GM06990 (cell line): ENCODE measurements at regions not wholly inside any gene's neighbourhood (a gene's known extent, or its start where the extent isn't known, plus 50 kb on each side); places are given as distances from the start of the nearest gene placed in this dataset.

Experiments used
- DNase-seq: peaks from one replicate; pipeline ENCODE4 v3.0.0-alpha.2; 2011; ENCODE audit not compliant: insufficient read length; ENCODE audit errors: extremely low read depth
- H3K27me3 ChIP-seq: replicated peaks from 2 replicates; pipeline ENCODE4 v1.6.0; 2011; ENCODE audit warnings: low read length; ENCODE audit not compliant: control insufficient read depth, insufficient read depth
- H3K36me3 ChIP-seq: 2 replicates; pipeline ENCODE4 v1.5.1; 2011; ENCODE audit warnings: low read length; ENCODE audit not compliant: control insufficient read depth, insufficient read depth
- H3K4me3 ChIP-seq: replicated peaks from 2 replicates; pipeline ENCODE4 v1.5.1; 2011; ENCODE audit warnings: low read depth, mild to moderate bottlenecking, control low read depth, low read length
- TF ChIP-seq, protein P1 (sequence below): IDR thresholded peaks from 2 replicates; pipeline ENCODE4 v1.5.1; 2011; ENCODE audit warnings: low read length, control low read depth, mild to moderate bottlenecking, inconsistent platforms; ENCODE audit not compliant: insufficient read depth, poor library complexity, severe bottlenecking

DNA sequence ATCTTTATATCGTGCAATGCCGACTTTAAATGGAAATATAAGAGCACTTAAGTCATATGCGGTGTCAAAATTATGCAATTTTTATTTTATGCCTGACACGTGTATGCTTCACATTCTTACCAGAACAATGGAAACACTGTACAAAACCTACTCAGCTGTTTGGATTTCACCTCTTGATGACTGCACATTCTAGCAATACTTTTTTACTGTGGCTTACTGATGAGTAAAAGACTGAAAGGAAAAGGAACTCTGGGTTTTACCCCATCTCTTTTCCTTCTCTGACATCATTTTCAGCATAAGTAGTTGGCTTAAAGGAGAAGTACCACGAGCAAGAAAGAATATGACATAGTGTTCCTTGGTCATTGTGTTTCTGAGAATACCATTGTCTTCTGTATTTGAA is 142.8 kb downstream of the POLR2M start:
- TF ChIP-seq, protein P1, sequence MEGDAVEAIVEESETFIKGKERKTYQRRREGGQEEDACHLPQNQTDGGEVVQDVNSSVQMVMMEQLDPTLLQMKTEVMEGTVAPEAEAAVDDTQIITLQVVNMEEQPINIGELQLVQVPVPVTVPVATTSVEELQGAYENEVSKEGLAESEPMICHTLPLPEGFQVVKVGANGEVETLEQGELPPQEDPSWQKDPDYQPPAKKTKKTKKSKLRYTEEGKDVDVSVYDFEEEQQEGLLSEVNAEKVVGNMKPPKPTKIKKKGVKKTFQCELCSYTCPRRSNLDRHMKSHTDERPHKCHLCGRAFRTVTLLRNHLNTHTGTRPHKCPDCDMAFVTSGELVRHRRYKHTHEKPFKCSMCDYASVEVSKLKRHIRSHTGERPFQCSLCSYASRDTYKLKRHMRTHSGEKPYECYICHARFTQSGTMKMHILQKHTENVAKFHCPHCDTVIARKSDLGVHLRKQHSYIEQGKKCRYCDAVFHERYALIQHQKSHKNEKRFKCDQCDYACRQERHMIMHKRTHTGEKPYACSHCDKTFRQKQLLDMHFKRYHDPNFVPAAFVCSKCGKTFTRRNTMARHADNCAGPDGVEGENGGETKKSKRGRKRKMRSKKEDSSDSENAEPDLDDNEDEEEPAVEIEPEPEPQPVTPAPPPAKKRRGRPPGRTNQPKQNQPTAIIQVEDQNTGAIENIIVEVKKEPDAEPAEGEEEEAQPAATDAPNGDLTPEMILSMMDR: no peak
- no peak for DNase-seq
- Histone ChIP-seq H3K36me3 (no peaks in the 10 kb centered on the region), H3K27me3 (no peaks in the 10 kb centered on the region; the same call in none of the 2 replicates), H3K4me3 (no peak overlapping the region)

DNA sequence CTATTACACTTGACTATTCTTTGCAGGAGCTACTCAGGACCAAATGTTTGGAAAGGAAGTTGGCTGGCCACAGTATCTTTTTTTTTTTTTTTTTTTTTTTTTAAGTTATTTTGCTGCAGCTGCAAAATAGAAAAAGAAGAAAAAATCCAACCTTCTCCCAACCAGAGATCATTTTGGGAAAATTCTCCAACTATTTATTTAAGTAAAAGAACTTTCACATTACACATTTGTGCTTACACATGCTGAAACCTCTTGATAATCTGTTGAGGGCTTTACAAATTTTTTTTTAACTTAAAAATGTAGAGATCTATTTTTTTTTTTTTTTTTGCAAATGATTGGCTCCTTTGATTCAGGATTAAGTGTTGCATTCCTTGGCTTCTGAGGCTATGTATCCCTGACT is 148.0 kb downstream of the POLR2M start:
- Histone ChIP-seq H3K36me3 (no peaks in the 10 kb centered on the region), H3K27me3 (no peaks in the 10 kb centered on the region; the same call in none of the 2 replicates), H3K4me3 (no peak overlapping the region)
- TF ChIP-seq, protein P1: no peak
- no peak for DNase-seq

DNA sequence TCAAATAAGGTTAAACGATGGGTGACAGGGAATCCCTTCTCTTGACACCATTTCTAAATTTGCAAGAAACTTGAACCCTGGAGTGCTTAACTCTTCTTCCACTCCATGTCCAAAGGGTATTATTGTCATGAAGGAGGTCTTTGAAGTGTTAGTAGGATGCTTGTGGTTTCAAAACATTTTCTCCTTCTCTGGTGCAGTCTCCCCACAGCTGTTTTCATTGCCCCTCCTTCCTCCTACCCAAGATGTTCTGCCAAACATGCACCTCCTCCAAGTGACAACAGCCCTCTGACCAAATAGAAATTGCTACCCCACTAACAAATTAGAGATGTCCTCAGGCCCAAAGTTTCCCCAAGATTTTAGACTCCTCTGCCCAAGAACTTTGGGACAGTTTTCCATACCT is 151.4 kb downstream of the POLR2M start:
- TF ChIP-seq, protein P1: no peak
- no peaks in the 10 kb centered on the region for H3K27me3 ChIP-seq

DNA sequence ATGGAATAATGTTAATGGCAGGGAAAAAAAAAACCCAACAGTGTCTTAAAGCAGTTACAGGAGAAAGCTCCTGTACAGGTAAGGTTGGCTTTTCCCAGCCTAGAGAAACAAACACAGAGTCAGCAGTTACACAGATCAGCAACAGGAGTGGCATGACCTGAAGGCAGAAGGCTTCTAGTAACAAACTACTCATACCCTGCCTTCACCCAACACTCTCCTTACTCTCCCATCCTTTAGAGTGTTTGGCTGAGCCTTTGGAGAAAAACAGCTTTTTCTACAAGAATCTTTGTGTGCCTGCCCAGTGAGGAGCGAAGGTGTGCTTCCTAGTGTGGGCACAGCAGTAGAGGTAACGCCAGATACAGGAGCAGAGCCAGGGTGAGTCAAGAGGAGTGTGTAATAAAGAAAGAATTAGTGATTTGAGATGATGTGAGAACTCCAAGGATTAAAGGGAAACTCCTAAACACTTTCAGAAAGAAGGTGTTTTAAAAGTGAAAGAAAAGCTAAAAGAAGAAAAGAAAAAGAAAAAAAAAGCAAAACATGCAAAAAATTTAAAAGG is 152.7 kb downstream of the POLR2M start:
- Histone ChIP-seq H3K4me3 (no peak overlapping the region), H3K27me3 (no peaks in the 10 kb centered on the region; the same call in 1 of the 2 replicates), H3K36me3 (no peaks in the 10 kb centered on the region)
- no peak for DNase-seq
- TF ChIP-seq, protein P1: no peak

More for the DNA sequence above, 151.4 kb downstream of the POLR2M start:
- H3K4me3 ChIP-seq: no peak overlapping the region
- DNase-seq: no peak
- no peaks in the 10 kb centered on the region for H3K36me3 ChIP-seq

DNA sequence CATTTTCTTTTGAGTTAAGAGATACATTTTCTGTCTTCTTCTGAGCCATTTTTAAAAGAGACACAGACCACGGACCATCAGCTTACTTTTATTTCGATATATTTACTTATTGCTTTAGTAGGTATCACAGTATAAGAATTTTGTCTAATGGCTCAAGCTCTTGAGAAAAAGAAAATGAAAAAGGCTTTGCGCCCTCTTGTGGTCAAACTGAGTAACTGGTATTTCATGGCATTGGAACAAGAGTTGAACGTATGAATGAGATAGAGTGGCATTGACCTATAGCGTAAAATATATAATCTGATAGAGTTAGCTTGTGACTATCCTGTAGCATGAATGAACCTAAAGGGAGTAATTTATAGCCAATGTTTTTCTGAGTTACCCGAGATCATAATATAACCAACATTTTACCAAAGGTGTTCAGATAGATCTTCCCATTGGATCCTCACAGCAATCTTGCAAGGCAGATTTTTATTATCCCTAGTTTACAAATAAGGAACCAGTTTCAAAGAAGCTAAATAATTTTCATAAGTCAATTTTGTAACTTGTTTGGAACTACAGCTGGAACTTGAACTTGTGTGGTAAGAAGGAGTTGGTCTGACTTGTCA is 154.6 kb downstream of the POLR2M start:
- DNase-seq: no peak
- no peak overlapping the region for H3K4me3 ChIP-seq
- TF ChIP-seq, protein P1: peak; percentile 74
- H3K27me3 ChIP-seq: no peaks in the 10 kb centered on the region; the same call in 1 of the 2 replicates
- no peaks in the 10 kb centered on the region for H3K36me3 ChIP-seq
